ENCODE measurements at regions not wholly inside any gene's neighbourhood (a gene's known extent, or its start where the extent isn't known, plus 50 kb on each side); places are given as distances from the start of the nearest gene placed in this dataset.

DNA sequence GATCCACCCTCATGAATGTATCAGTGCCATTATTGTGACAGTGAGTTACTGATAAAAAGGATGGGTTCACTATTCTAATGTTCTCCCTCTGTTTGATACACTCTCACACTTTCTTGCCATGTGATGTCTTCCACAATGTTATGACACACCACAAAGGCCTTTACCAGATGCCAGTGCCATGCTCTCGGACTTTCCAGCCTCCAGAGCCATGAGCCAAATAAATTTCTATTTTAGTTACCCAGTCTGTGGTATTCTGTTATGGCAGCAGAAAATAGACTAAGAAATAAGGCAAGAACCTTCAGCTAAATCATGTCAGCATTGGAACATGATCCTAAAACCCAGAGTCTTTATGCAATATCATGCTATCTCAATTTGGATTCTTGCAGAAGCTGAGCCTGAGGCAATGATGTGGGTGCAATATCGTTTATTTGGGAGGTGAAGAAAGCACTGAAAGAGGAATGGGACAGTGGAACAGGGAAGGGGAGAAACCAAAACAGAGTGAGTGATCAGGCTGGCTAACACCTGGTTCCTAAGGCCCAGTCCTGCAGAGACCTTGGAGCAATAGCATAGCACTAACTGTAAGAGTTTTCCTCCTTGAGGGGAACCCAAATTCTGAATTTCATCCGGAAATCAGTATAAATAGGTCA, 130.4 kb upstream of the LRFN2 start:
- intact Hi-C loops (cut with DNase I): no loop called here
- DNase-seq (ENCODE audit: low spot score): no peak

DNA sequence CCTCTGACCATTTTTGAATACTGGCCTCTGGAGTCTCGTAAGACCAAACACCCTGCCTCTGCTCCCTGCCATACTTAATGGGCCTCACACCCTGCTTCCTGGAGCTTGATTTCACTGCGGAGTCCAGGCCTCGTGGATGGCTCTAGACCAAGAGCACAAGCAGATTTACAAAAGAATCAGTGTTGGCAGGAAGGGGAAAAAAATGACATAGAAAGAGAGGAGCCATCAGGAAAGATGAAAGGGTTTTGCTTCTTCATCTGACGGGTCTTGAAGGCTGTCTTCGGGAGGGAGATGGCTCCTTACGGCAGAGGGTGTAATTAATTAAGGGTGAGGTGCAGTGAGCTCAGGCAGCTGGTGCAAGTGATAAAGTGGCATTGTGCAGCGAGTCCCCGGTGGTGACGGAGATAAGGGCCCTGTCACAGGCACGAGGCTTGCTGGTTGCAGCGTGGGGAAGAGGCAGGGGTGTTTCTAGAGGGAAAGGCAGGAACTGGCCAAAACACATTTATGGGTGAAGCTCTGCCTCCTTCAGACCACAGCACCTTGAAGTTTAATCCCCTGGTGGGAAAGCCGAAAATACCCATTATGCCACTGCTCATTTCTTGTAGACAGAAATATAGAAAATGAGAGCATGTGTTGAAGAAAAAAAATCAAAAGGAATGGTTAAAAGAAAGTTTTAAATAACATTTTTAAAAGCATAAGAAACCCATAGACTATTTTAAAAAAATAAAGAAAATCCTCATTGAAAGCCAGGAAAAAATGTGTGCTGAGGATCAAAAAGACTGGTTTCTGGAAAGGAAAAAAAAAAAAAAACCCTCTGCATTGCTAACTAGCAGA, 128.6 kb upstream of the LRFN2 start:
- intact Hi-C loops (cut with DNase I): no loop called here
- DNase-seq (ENCODE audit: low spot score): no peak

GRCh38 chr6:40714576-40715564, 127.7 kb upstream of the LRFN2 start:
- intact Hi-C loops (cut with DNase I): no loop called here
- no peak for DNase-seq (ENCODE audit: low spot score)

- DNase-seq (ENCODE audit: low spot score): no peak
Measured at GRCh38 chr6:40714143-40714542, 127.0 kb upstream of the LRFN2 start.

DNA sequence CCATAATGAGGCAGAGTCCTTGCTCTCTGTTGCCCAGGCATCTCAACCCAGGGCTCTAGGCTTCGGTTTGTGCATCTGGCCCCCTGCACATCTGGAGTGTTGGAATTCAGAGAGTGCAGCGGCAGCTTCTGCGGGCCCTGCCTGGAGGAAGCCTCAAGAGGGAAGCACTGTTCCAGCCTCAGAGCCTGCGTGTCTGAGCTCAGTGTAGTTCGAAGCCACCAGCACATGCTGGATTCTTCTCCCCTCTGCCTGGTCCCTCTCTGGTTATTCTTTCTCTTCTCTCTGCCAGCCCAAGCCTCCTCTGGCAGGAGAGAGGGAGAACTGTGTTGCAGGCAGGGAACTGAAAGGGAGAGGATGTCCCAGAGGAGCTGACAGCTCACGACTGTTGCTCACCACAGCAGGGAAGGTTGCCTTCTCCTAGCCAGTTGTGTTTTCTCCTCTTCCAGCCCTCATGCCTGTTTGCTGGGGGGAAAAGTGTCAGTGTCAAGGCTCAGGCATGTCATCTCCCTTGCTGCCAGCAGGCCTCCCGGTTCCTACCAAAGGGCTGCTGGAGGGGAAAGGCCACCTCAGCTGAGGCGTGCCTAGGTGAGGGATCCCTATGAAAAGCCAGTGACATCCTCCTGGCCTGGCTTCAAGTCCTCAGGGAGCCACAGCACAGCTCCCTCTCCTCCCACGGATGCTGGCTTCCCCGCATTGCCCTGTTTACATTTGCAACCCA, 126.0 kb upstream of the LRFN2 start:
- DNase-seq (ENCODE audit: low spot score): no peak
- intact Hi-C loops (cut with DNase I): no loop called here

More at GRCh38 chr6:40714143-40714542, 127.0 kb upstream of the LRFN2 start:
- intact Hi-C loops (cut with DNase I): no loop called here

- intact Hi-C loops (cut with DNase I): no loop called here
- no peak for DNase-seq (ENCODE audit: low spot score)
Measured at GRCh38 chr6:40710626-40711330, 123.6 kb upstream of the LRFN2 start.

GRCh38 chr6:40708049-40708448, 120.9 kb upstream of the LRFN2 start:
- DNase-seq (ENCODE audit: low spot score): no peak
- intact Hi-C loops (cut with DNase I): no loop called here

DNA sequence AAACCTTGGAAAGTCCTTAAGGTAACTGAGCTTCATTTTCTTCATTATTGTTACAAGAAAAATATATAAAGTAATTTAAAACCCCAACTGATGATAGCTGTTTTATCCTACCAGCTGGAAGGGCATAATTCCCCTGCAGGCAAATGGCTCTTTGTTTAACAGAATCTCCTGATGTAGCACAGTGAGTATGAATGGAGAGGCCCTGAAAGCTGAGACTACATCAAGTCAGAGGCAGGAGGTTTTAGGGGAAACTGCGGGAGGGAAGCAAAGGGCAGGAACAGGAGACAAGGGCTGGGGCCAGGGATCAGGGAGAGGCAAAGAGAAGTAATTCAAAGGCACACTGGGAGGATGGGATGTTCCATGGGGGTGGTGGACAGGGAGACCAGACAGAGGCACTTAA, 119.0 kb upstream of the LRFN2 start:
- intact Hi-C loops (cut with DNase I): no loop called here

DNA sequence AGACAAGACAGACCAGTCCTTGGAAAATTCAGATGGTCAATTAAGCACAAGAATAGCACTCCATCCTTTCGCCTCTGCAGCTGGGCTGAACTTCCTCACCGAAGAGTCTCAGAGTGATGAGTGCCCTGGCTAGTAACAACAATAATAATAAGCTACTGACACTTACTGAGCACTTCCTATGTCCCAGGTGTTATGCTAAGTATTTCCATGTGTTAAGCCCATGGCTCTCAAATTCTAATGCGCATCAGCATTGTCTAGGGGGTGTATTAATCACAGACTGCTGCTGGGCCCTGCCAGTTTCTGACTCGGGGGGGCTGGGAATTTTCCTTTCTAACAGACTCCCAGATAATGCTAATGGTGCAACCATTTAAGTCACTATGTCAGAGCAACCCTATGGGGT, 118.2 kb upstream of the LRFN2 start:
- intact Hi-C loops (cut with DNase I): no loop called here
- DNase-seq (ENCODE audit: low spot score): no peak

More for the DNA sequence above, 119.0 kb upstream of the LRFN2 start:
- DNase-seq (ENCODE audit: low spot score): no peak

DNA sequence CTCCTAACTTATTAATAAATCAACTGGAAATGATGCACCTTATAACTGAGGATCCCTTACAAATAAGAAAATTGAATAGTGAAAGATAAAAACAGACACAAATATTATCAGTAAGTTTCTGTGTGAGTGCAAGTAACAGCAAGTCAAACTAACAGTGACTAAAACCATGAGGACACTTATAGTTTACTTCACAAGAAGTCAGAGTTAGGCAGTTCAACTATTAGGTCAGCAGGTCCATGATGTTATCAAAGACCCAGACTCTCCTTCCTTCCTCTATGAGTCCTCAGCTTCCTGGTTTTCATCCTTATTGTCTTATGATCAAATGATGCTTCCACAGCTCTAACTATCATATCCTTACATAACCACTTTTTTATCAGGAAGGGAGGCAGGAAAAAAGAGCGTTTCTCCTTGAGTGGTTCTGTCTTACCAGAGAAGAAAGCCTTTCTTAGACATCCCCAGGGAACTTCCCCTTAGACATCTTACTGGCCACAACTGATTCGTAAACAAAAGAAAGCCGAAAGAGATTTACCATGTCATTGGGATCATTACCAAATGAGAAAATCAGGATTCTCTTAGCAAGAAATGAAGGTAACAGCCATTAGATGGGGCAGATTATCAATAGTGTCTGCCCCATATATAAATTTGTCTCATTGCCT, 114.3 kb upstream of the LRFN2 start:
- intact Hi-C loops (cut with DNase I): no loop called here
- no peak for DNase-seq (ENCODE audit: low spot score)

DNA sequence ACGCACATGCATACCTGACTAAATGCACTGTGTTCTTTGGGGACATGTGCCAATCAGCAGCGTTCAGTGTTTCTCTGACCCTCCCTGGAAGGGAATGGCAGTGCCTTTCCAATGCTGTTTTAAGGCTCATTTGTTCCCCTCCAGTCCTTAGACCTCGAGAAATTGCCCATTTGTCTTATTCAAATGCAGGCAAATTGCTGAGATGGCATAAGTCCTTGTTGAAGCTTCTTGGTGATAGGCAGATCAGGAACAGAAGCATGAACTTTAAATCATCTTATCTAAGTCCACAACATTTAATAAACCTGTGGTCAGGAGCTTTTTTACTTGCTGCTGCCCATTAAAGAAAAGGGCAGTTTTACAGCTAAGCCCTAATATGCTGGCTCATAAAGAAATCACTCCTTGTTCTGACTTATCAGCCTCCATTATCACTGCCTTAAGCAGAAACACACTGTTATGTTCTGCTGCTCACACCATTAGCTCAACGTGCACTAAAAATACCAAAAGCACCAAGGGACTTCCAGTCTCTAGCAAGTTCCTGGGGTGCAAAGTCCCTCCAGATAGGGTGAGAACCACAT, 112.9 kb upstream of the LRFN2 start:
- intact Hi-C loops (cut with DNase I): no loop called here
- no peak for DNase-seq (ENCODE audit: low spot score)

- DNase-seq (ENCODE audit: low spot score): no peak
- intact Hi-C loops (cut with DNase I): no loop called here
Measured at GRCh38 chr6:40695750-40696415, 108.7 kb upstream of the LRFN2 start.

GRCh38 chr6:40695114-40695513, 108.0 kb upstream of the LRFN2 start:
- intact Hi-C loops (cut with DNase I): no loop called here
- DNase-seq (ENCODE audit: low spot score): no peak

DNA sequence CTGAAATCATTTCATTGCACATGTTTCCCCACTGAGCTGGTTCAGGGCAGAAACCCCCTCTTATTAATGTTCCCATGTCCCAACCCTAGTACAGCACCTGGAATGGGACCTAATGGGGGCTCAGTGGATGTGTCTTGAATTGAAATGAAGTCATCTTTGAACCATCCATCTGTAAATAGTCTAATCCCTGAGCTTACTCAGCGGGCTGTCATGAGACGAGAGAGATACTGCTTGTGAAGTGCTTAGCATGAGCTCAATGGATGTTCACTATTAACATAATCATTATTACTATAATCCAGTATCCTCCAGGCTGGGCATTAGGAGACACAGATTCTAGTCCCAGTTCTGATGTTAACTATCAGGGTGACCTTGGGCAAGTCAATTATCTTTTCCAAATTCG, 106.6 kb upstream of the LRFN2 start:
- intact Hi-C loops (cut with DNase I): no loop called here
- DNase-seq (ENCODE audit: low spot score): no peak

- DNase-seq (ENCODE audit: low spot score): no peak
- intact Hi-C loops (cut with DNase I): no loop called here
Measured at GRCh38 chr6:40692337-40692736, 105.2 kb upstream of the LRFN2 start.

DNA sequence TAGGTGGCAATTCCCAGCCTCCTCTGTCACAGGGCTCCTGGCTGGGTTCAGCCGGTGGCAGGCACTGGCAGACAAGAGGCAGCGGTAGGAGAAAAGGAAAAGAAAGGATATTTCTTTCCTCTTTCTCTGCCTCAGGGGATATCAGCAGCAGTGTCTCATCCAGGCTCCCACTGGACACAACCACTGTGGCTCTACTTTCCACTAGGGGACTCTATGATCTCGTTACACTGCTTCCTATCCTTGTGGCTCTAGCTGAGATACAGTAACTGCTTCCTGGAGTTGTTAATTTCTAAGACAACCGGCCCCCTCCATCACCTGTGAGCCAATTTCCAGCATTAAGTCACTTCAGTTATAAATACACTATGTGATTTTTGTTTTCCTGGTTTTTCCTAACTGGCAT, 102.0 kb upstream of the LRFN2 start:
- intact Hi-C loops (cut with DNase I): no loop called here
- DNase-seq (ENCODE audit: low spot score): no peak

DNA sequence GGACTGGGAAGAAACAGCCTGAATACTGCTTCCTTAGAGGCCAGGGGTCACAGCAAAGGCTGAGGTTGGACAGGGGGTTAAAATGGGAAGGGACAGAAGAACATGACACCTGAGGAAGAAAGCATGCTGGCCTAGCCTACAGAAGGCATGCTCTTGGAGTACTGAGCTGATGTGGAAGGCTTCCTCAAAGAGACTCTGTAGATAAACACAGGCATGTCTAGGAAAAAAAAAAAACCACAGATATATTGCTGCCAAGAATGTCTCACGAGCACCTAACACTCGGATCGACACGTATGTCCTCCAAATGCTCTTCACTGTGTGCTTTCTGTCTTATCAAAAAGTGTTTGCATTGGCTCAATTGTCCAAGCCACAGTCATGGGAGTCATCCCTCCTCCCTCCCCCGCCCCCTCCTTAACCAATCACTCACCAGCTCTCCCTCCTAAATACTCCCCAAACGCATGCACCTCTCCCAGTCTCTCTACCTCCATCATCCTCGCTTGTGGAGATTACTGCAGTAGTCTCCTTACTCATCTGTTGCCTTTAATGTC, 101.1 kb upstream of the LRFN2 start:
- intact Hi-C loops (cut with DNase I): no loop called here

More for the DNA sequence above, 101.1 kb upstream of the LRFN2 start:
- DNase-seq (ENCODE audit: low spot score): no peak
